MV-4-11 (cell line): ENCODE measurements at regions not wholly inside any gene's neighbourhood (a gene's known extent, or its start where the extent isn't known, plus 50 kb on each side); places are given as distances from the start of the nearest gene placed in this dataset.

Experiments
- DNase-seq: peaks from one replicate; lab custom pipeline; 2025; lab: John Stamatoyannopoulos, UW

GRCh38 chr12:115355301-115355700 lies 671.3 kb upstream of the TBX3 start:
- DNase-seq = no peak

- peak; percentile 91 for DNase-seq
Measured at GRCh38 chr12:115354007-115354890, 670.3 kb upstream of the TBX3 start.

GRCh38 chr12:115353467-115353866 lies 669.5 kb upstream of the TBX3 start:
- DNase-seq = no peak

GRCh38 chr12:115351514-115352077 lies 667.6 kb upstream of the TBX3 start:
- peak; percentile 86 for DNase-seq

- no peak for DNase-seq
Measured at GRCh38 chr12:115349711-115350110, 665.7 kb upstream of the TBX3 start.

- DNase-seq = no peak
Measured at GRCh38 chr12:115348301-115348700, 664.3 kb upstream of the TBX3 start.

GRCh38 chr12:115343601-115344000 lies 659.6 kb upstream of the TBX3 start:
- DNase-seq = no peak

- DNase-seq = no peak
Measured at GRCh38 chr12:115343008-115343407, 659.0 kb upstream of the TBX3 start.

GRCh38 chr12:115341442-115341841 lies 657.5 kb upstream of the TBX3 start:
- DNase-seq = no peak

- DNase-seq = no peak
Measured at GRCh38 chr12:115338566-115339294, 654.8 kb upstream of the TBX3 start.

- DNase-seq = no peak
Measured at GRCh38 chr12:115337693-115338543, 653.9 kb upstream of the TBX3 start.

GRCh38 chr12:115336506-115336905 lies 652.5 kb upstream of the TBX3 start:
- no peak for DNase-seq

- no peak for DNase-seq
Measured at GRCh38 chr12:115335594-115335993, 651.6 kb upstream of the TBX3 start.

- no peak for DNase-seq
Measured at GRCh38 chr12:115335048-115335447, 651.1 kb upstream of the TBX3 start.

- DNase-seq = no peak
Measured at GRCh38 chr12:115332945-115333344, 649.0 kb upstream of the TBX3 start.

- no peak for DNase-seq
Measured at GRCh38 chr12:115325858-115326257, 641.9 kb upstream of the TBX3 start.

- no peak for DNase-seq
Measured at GRCh38 chr12:115324949-115325593, 641.1 kb upstream of the TBX3 start.

- DNase-seq = no peak
Measured at GRCh38 chr12:115323223-115323905, 639.4 kb upstream of the TBX3 start.

GRCh38 chr12:115322275-115322674 lies 638.3 kb upstream of the TBX3 start:
- DNase-seq = peak; percentile 35

- DNase-seq = no peak
Measured at GRCh38 chr12:115320967-115321366, 637.0 kb upstream of the TBX3 start.

GRCh38 chr12:115320451-115320850 lies 636.5 kb upstream of the TBX3 start:
- no peak for DNase-seq
